Skeletal muscle cell (primary cell): ENCODE measurements at regions not wholly inside any gene's neighbourhood (a gene's known extent, or its start where the extent isn't known, plus 50 kb on each side); places are given as distances from the start of the nearest gene placed in this dataset.

Source experiments
- DNase-seq: peaks from one replicate; pipeline ENCODE4 v3.0.0-alpha.2; 2010; ENCODE audit warnings: low read depth
- H3K4me3 ChIP-seq: 2 replicates; pipeline ENCODE4 v1.5.1; 2011; ENCODE audit warnings: low read depth, mild to moderate bottlenecking, control low read depth, low read length, moderate library complexity

DNA sequence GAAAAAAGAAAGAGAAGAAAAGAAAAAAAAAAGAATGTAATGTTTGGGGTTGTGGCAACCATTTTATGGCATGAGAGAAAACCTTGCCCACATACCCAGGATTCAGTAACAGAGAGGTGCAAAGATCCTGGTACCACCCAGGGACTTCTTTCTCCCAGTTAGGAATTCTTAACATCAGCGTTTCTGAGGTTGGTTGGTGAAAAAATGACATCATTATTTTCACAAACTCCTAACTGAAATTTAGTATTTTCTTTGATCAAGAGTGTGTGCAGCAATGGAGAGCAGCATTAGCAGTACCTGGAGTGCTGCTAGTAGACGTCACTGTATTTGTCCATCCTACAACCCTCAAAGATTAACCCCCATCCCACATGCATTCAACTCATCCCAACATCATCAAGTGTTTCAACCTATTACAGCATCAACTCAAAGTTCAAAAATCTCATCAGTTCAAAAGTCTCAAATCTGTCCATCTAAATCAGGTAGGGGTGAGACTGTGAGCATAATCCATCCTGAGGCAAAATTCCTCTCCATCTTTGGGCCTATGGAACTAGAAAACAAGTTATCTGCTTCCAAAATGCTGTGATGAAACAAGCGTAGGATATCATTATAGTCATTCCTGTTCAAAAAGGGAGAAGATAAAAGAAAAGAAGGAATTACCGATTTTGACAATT lies 60.1 kb upstream of the MSX2 start:
- DNase-seq: no peak

GRCh38 chr5:174665347-174665746 lies 59.0 kb upstream of the MSX2 start:
- no peak for DNase-seq

More for the DNA sequence above, 60.1 kb upstream of the MSX2 start:
- no peak overlapping the region for H3K4me3 ChIP-seq

GRCh38 chr5:174667526-174667925 lies 56.9 kb upstream of the MSX2 start:
- no peak overlapping the region for H3K4me3 ChIP-seq
- no peak for DNase-seq

More at GRCh38 chr5:174665347-174665746, 59.0 kb upstream of the MSX2 start:
- H3K4me3 ChIP-seq: no peak overlapping the region

GRCh38 chr5:174668349-174668748 lies 56.0 kb upstream of the MSX2 start:
- H3K4me3 ChIP-seq: no peak overlapping the region
- DNase-seq: no peak
